ENCODE measurements at regions not wholly inside any gene's neighbourhood (a gene's known extent, or its start where the extent isn't known, plus 50 kb on each side); places are given as distances from the start of the nearest gene placed in this dataset.

DNA sequence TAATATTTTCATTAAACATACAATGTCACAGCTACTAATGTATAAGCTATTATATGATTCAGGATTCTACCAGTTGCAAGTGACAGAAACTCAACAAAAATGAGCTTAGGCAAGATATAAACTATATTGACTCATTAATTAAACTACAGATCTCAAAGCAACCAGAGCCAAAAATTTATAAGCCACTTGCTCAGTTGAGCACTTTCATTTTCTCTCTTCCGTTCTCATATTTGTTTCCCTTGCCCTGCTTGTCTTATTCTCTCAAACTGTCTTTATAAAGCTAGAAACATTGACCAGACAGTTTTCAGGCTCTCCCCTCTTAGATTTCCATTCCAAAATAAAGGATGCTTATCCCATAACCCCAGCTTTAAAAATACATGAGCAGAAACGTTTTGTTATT, 60.2 kb upstream of the DGKB start:
- ATAC-seq (ENCODE audit: low read depth in 2 of 2) (no peak), DNase-seq (no peak)
- Histone ChIP-seq H3K4me1 (ENCODE audit: control insufficient read depth, insufficient read depth, low read length, poor library complexity, severe bottlenecking) (no peaks in the 10 kb centered on the region), H3K27ac (ENCODE audit: insufficient read depth, low read length, poor library complexity, severe bottlenecking) (no peak overlapping the region), H3K4me3 (ENCODE audit: low read depth, low read length) (no peak overlapping the region), H3K27me3 (ENCODE audit: control insufficient read depth, insufficient read depth, low read length) (no peaks in the 10 kb centered on the region), H3K36me3 (ENCODE audit: control insufficient read depth, insufficient read depth, low read length) (no peaks in the 10 kb centered on the region), H3K9me3 (ENCODE audit: control insufficient read depth in 2 of 2, low read length in 2 of 2) (no peaks in the 10 kb centered on the region)
- Mint-ChIP-seq H3K27me3 (no peaks in the 10 kb centered on the region), H3K36me3 (no peaks in the 10 kb centered on the region), H3K9me3 (peaks cover 0 to 9% (median 3%) of the 10 kb centered on the region in 7 donors), H3K27ac (no peak overlapping the region), H3K4me1 (no peaks in the 10 kb centered on the region), H3K4me3 (no peak overlapping the region)

DNA sequence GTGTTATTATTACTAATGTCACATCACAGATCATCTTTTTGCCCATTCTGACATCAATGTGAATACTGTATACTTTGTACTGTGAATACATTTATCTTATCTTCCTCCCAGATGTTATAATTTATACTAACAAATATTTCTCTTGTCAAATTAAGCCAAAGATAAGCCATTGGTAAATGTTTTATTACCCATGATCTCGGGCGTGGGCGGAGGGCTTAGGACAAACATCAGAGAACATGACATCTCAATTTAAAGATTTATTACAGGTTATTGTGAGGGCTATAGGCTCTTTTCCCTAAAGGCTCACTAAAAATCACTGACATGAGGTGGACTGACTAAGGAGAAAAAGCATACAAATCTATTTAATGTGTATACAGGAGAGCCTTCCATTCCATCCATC, 58.2 kb upstream of the DGKB start:
- ATAC-seq (ENCODE audit: low read depth in 2 of 2) (no peak), DNase-seq (no peak)
- Histone ChIP-seq H3K27ac (ENCODE audit: insufficient read depth, low read length, poor library complexity, severe bottlenecking) (no peak overlapping the region), H3K36me3 (ENCODE audit: control insufficient read depth, insufficient read depth, low read length) (no peaks in the 10 kb centered on the region), H3K4me1 (ENCODE audit: control insufficient read depth, insufficient read depth, low read length, poor library complexity, severe bottlenecking) (no peaks in the 10 kb centered on the region), H3K4me3 (ENCODE audit: low read depth, low read length) (no peak overlapping the region), H3K27me3 (ENCODE audit: control insufficient read depth, insufficient read depth, low read length) (no peaks in the 10 kb centered on the region), H3K9me3 (ENCODE audit: control insufficient read depth in 2 of 2, low read length in 2 of 2) (no peaks in the 10 kb centered on the region)
- H3K9me3 Mint-ChIP-seq: peaks cover 0 to 9% (median 3%) of the 10 kb centered on the region in 7 donors
- no peaks in the 10 kb centered on the region for H3K4me1 Mint-ChIP-seq
- no peaks in the 10 kb centered on the region for H3K27me3 Mint-ChIP-seq
- H3K27ac Mint-ChIP-seq: no peak overlapping the region
- no peaks in the 10 kb centered on the region for H3K36me3 Mint-ChIP-seq
- H3K4me3 Mint-ChIP-seq: no peak overlapping the region

DNA sequence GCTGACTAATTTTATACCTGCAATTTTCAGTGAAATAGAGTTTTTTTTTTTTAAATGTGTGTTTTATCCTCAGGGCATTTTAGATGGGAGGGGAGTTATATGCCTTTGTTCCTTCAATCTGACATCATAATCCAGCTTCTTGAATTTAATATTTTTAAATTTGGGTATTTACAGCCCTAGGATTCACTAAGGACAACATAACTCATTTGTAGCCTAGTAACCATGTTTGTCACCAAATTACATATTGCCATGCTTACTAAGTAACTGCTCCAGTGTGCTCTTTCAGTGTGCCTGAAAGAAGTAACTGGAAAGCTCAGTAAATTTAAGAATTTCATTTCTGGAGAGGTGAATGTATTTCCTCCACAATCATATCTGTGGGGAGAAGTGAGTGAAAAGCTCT, 56.8 kb upstream of the DGKB start:
- no peak overlapping the region for H3K4me3 Mint-ChIP-seq
- Histone ChIP-seq H3K4me3 (ENCODE audit: low read depth, low read length) (no peak overlapping the region), H3K4me1 (ENCODE audit: control insufficient read depth, insufficient read depth, low read length, poor library complexity, severe bottlenecking) (no peaks in the 10 kb centered on the region), H3K27me3 (ENCODE audit: control insufficient read depth, insufficient read depth, low read length) (no peaks in the 10 kb centered on the region), H3K9me3 (ENCODE audit: control insufficient read depth in 2 of 2, low read length in 2 of 2) (no peaks in the 10 kb centered on the region), H3K36me3 (ENCODE audit: control insufficient read depth, insufficient read depth, low read length) (no peaks in the 10 kb centered on the region), H3K27ac (ENCODE audit: insufficient read depth, low read length, poor library complexity, severe bottlenecking) (no peak overlapping the region)
- no peaks in the 10 kb centered on the region for H3K36me3 Mint-ChIP-seq
- no peak for ATAC-seq (ENCODE audit: low read depth in 2 of 2)
- no peaks in the 10 kb centered on the region for H3K27me3 Mint-ChIP-seq
- peaks cover 0 to 9% (median 4%) of the 10 kb centered on the region in 7 donors for H3K9me3 Mint-ChIP-seq
- no peaks in the 10 kb centered on the region for H3K4me1 Mint-ChIP-seq
- DNase-seq: no peak
- H3K27ac Mint-ChIP-seq: no peak overlapping the region

DNA sequence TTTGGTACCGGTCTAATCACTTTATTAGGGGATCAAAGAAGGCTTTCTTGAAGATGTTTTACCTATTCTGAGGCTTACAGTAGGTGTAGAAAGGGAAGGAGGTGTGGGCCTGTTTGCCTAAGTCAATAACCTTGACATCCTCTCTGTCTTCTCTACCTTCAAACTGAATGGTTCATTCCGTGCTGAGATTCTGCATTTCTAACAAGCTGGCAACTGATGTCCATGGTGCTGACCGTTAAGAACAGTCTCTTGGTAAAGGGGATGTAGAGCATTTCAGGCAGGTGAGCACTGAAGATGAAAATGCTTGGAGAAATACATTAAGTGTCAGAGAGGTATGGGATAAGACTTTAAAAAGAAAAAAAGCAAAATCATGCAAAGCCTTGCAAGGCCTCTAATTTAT, 51.5 kb upstream of the DGKB start:
- no peaks in the 10 kb centered on the region for H3K4me1 ChIP-seq (ENCODE audit: control insufficient read depth, insufficient read depth, low read length, poor library complexity, severe bottlenecking)
- no peaks in the 10 kb centered on the region for H3K36me3 ChIP-seq (ENCODE audit: control insufficient read depth, insufficient read depth, low read length)
- peaks cover 0 to 2% of the 10 kb centered on the region in 2 experiments for H3K9me3 ChIP-seq (ENCODE audit: control insufficient read depth in 2 of 2, low read length in 2 of 2)
- Mint-ChIP-seq H3K4me3 (no peak overlapping the region), H3K4me1 (no peaks in the 10 kb centered on the region), H3K9me3 (peaks cover 0 to 9% (median 5%) of the 10 kb centered on the region in 7 donors), H3K27me3 (no peaks in the 10 kb centered on the region), H3K36me3 (no peaks in the 10 kb centered on the region), H3K27ac (no peak overlapping the region)
- DNase-seq: no peak
- no peak overlapping the region for H3K4me3 ChIP-seq (ENCODE audit: low read depth, low read length)
- H3K27ac ChIP-seq (ENCODE audit: insufficient read depth, low read length, poor library complexity, severe bottlenecking): no peak overlapping the region
- no peak for ATAC-seq (ENCODE audit: low read depth in 2 of 2)
- no peaks in the 10 kb centered on the region for H3K27me3 ChIP-seq (ENCODE audit: control insufficient read depth, insufficient read depth, low read length)
